H7 (cell line): ENCODE measurements at regions not wholly inside any gene's neighbourhood (a gene's known extent, or its start where the extent isn't known, plus 50 kb on each side); places are given as distances from the start of the nearest gene placed in this dataset.

ENCODE experiments used
- DNase-seq: peaks from one replicate; pipeline ENCODE4 v3.0.0; 2012
- H3K27me3 ChIP-seq: 2 replicates; pipeline ENCODE4 v1.6.0; 2011; ENCODE audit warnings: mild to moderate bottlenecking, low read length; ENCODE audit not compliant: control insufficient read depth, insufficient read depth
- H3K36me3 ChIP-seq: replicated peaks from 2 replicates; pipeline ENCODE4 v1.5.1; 2011; ENCODE audit warnings: low read length; ENCODE audit not compliant: control insufficient read depth, insufficient read depth
- H3K4me3 ChIP-seq: 2 replicates; pipeline ENCODE4 v1.5.1; 2011; ENCODE audit warnings: low read depth, mild to moderate bottlenecking, control low read depth, low read length, moderate library complexity; ENCODE audit not compliant: insufficient read depth

DNA sequence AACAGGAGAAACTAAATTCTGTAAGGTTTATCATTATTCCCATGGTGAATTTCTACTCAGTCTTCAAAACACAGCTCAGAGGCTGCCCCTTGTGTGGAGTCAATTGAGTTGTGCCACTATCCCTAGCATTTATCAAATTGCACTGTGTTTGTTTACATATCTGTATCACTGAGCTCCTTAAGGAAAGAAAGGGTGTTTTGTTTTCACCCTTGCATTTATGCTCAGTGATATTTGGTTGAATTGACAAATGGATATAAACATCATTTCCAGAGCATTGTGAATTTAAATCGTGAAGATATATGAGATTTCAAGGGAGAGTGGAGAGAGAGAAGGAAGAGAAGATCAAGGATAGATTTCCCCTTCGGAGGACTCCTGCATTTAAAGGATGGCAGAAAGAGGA lies 55.1 kb upstream of the TNFRSF19 start:
- Histone ChIP-seq H3K36me3 (no peaks in the 10 kb centered on the region), H3K4me3 (no peak overlapping the region), H3K27me3 (no peaks in the 10 kb centered on the region)
- no peak for DNase-seq

GRCh38 chr13:23516190-23516589 lies 54.0 kb upstream of the TNFRSF19 start:
- DNase-seq = no peak
- Histone ChIP-seq H3K27me3 (no peaks in the 10 kb centered on the region), H3K36me3 (no peaks in the 10 kb centered on the region), H3K4me3 (no peak overlapping the region)

- H3K4me3 ChIP-seq = no peak overlapping the region
- no peaks in the 10 kb centered on the region for H3K27me3 ChIP-seq
- no peaks in the 10 kb centered on the region for H3K36me3 ChIP-seq
- no peak for DNase-seq
Measured at GRCh38 chr13:23516702-23517101, 53.5 kb upstream of the TNFRSF19 start.

- Histone ChIP-seq H3K27me3 (no peaks in the 10 kb centered on the region), H3K36me3 (no peaks in the 10 kb centered on the region), H3K4me3 (no peak overlapping the region)
- DNase-seq = no peak
Measured at GRCh38 chr13:23518231-23518630, 52.0 kb upstream of the TNFRSF19 start.
